HL-60 (cell line): ENCODE measurements at regions not wholly inside any gene's neighbourhood (a gene's known extent, or its start where the extent isn't known, plus 50 kb on each side); places are given as distances from the start of the nearest gene placed in this dataset.

Source experiments
- GABPA ChIP-seq: IDR thresholded peaks from 2 replicates; pipeline ENCODE4 v1.6.1; 2012; ENCODE audit warnings: low read depth
- POLR2AphosphoS5 ChIP-seq: IDR thresholded peaks from 2 replicates; pipeline ENCODE4 v1.6.1; 2012; ENCODE audit warnings: low read depth
- SPI1 ChIP-seq: IDR thresholded peaks from 2 replicates; pipeline ENCODE4 v1.6.1; 2012; ENCODE audit warnings: low read depth, mild to moderate bottlenecking, borderline replicate concordance
- TF ChIP-seq, protein P1 (sequence below): IDR thresholded peaks from one replicate; pipeline ENCODE4 v1.5.1; 2011; ENCODE audit warnings: low read length, control low read depth, inconsistent platforms; ENCODE audit not compliant: insufficient read depth
- TF ChIP-seq, protein P2 (sequence below): IDR thresholded peaks from 2 replicates; pipeline ENCODE4 v1.6.1; 2012; ENCODE audit warnings: low read depth; ENCODE audit not compliant: insufficient replicate concordance

DNA sequence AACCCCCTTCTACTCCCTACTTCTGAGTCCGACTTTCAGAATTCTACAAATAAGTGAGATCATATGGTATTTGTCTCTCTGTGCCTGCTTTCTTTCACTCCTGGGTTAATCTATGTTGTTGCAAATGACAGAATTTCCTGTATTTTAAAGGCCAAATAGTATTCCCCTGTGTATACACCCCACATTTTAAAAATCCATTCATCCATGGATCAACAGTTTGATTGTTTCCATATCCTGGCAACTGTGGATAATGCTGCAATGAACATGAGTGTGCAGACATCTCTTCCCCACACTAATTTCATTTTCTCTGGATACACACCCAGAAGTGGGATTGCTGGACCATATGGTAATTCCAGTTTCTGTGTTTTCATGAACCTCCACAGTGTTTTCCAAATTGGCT lies 225.8 kb upstream of the TCERG1L start:
- TF ChIP-seq, protein P1, sequence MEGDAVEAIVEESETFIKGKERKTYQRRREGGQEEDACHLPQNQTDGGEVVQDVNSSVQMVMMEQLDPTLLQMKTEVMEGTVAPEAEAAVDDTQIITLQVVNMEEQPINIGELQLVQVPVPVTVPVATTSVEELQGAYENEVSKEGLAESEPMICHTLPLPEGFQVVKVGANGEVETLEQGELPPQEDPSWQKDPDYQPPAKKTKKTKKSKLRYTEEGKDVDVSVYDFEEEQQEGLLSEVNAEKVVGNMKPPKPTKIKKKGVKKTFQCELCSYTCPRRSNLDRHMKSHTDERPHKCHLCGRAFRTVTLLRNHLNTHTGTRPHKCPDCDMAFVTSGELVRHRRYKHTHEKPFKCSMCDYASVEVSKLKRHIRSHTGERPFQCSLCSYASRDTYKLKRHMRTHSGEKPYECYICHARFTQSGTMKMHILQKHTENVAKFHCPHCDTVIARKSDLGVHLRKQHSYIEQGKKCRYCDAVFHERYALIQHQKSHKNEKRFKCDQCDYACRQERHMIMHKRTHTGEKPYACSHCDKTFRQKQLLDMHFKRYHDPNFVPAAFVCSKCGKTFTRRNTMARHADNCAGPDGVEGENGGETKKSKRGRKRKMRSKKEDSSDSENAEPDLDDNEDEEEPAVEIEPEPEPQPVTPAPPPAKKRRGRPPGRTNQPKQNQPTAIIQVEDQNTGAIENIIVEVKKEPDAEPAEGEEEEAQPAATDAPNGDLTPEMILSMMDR = no peak
- TF ChIP-seq, protein P2, sequence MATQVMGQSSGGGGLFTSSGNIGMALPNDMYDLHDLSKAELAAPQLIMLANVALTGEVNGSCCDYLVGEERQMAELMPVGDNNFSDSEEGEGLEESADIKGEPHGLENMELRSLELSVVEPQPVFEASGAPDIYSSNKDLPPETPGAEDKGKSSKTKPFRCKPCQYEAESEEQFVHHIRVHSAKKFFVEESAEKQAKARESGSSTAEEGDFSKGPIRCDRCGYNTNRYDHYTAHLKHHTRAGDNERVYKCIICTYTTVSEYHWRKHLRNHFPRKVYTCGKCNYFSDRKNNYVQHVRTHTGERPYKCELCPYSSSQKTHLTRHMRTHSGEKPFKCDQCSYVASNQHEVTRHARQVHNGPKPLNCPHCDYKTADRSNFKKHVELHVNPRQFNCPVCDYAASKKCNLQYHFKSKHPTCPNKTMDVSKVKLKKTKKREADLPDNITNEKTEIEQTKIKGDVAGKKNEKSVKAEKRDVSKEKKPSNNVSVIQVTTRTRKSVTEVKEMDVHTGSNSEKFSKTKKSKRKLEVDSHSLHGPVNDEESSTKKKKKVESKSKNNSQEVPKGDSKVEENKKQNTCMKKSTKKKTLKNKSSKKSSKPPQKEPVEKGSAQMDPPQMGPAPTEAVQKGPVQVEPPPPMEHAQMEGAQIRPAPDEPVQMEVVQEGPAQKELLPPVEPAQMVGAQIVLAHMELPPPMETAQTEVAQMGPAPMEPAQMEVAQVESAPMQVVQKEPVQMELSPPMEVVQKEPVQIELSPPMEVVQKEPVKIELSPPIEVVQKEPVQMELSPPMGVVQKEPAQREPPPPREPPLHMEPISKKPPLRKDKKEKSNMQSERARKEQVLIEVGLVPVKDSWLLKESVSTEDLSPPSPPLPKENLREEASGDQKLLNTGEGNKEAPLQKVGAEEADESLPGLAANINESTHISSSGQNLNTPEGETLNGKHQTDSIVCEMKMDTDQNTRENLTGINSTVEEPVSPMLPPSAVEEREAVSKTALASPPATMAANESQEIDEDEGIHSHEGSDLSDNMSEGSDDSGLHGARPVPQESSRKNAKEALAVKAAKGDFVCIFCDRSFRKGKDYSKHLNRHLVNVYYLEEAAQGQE = no peak
- no peak for TF ChIP-seq POLR2AphosphoS5
- TF ChIP-seq GABPA = no peak
- no peak for TF ChIP-seq SPI1
